ENCODE measurements at regions not wholly inside any gene's neighbourhood (a gene's known extent, or its start where the extent isn't known, plus 50 kb on each side); places are given as distances from the start of the nearest gene placed in this dataset.

DNA sequence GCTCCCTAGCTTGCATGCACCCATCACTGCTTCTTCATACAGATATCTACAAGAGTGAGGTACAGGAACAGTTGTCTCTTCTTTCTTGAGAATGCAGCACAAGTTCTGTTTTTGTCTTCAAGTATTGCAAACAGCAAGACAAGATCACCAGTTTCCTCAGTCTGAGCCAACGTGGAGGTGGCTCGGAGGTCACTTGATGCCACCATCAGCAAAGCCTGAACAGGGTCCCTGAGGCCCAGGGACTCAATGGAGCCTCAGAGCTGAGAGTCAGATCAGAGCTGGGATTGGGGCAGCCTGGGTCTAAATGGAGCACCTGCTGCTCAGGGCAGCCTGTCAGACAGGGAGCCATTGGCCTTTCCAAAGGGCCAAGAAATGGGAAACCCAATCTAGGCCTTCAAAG is 290.7 kb upstream of the ID2 start (continued):
- TF ChIP-seq NR2C1 (IDR thresholded peaks at IDR 0.05) (no peak), NR2C1 (tag; IDR thresholded peaks at IDR 0.05) (no peak), CHCHD3 (CRISPR knock-in tag; IDR thresholded peaks at IDR 0.05) (no peak)
- TF ChIP-seq, protein P1, sequence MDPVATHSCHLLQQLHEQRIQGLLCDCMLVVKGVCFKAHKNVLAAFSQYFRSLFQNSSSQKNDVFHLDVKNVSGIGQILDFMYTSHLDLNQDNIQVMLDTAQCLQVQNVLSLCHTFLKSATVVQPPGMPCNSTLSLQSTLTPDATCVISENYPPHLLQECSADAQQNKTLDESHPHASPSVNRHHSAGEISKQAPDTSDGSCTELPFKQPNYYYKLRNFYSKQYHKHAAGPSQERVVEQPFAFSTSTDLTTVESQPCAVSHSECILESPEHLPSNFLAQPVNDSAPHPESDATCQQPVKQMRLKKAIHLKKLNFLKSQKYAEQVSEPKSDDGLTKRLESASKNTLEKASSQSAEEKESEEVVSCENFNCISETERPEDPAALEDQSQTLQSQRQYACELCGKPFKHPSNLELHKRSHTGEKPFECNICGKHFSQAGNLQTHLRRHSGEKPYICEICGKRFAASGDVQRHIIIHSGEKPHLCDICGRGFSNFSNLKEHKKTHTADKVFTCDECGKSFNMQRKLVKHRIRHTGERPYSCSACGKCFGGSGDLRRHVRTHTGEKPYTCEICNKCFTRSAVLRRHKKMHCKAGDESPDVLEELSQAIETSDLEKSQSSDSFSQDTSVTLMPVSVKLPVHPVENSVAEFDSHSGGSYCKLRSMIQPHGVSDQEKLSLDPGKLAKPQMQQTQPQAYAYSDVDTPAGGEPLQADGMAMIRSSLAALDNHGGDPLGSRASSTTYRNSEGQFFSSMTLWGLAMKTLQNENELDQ (CRISPR knock-in tag; IDR thresholded peaks at IDR 0.05; ENCODE audit: borderline replicate concordance), result no peak

DNA sequence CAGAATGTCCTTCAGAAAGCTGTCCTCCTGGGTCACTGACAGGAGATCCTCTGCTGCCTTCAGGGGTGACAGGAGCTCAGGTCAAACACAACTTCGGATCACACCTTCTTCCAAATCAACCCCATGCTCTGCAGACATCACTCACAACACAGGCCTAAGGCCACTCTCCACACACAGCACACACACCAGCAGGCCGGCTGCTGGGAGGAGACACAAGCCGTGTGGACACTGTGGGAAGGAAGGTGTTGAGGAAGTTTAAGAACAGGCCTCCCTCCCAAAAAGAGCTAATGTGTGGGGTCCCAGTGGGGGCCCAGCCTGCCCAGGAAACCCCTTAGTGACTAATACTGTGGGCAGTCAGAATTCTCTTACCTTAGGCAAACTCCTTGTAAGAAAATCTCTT is 290.3 kb upstream of the ID2 start:
- Histone ChIP-seq H3K9me1 (ENCODE audit: control insufficient read depth, insufficient read depth, low read length) (no peaks in the 10 kb centered on the region), H3K9ac (ENCODE audit: insufficient read depth in 1 of 2, low read depth in 2 of 2, low read length in 2 of 2) (no peak overlapping the region), H3K4me1 (replicated peaks in 1 of 2; ENCODE audit: control insufficient read depth in 2 of 2, insufficient read depth in 2 of 2, low read length in 2 of 2) (no peaks in the 10 kb centered on the region), H3K4me2 (ENCODE audit: insufficient read depth, low read length) (no peak overlapping the region), H2AFZ (ENCODE audit: low read depth, low read length) (no peak overlapping the region), H3K4me3 (no peak overlapping the region), H3K27ac (ENCODE audit: extremely low read depth, low read depth, low read length) (no peak overlapping the region), H3K36me3 (ENCODE audit: control insufficient read depth, insufficient read depth, low read length) (no peaks in the 10 kb centered on the region), H3K79me2 (ENCODE audit: control insufficient read depth, insufficient read depth, low read length) (no peaks in the 10 kb centered on the region), H4K20me1 (replicated peaks; ENCODE audit: control insufficient read depth, insufficient read depth, low read length) (no peaks in the 10 kb centered on the region), H3K9me3 (replicated peaks; ENCODE audit: control insufficient read depth, insufficient read depth, low read depth, low read length) (no peaks in the 10 kb centered on the region), H3K27me3 (ENCODE audit: control insufficient read depth in 2 of 2, insufficient read depth in 2 of 2, low read length in 2 of 2) (peaks cover 2 to 11% of the 10 kb centered on the region in 2 experiments; a peak in 2 of 5 replicates)
- intact Hi-C loops (cut with micrococcal nuclease) (no loop called here), in situ Hi-C loops (cut with MboI) (no loop called here)
- WGBS (ENCODE audit: insufficient coverage, low coverage, missing lambda C conversion rate), result 0% methylated on average over 3 of the region's 3 CpGs
- ChIA-PET CTCF (ENCODE audit: low intra/inter-chr PET ratio) (no interaction called here), POLR2A (interaction anchor here (0.6 kb wide), 1 partner anchor 107 kb away, joined by 4 read pairs; no protein-coding TSS in a partner anchor)
- ATAC-seq, result no peak
- TF ChIP-seq, protein P2, sequence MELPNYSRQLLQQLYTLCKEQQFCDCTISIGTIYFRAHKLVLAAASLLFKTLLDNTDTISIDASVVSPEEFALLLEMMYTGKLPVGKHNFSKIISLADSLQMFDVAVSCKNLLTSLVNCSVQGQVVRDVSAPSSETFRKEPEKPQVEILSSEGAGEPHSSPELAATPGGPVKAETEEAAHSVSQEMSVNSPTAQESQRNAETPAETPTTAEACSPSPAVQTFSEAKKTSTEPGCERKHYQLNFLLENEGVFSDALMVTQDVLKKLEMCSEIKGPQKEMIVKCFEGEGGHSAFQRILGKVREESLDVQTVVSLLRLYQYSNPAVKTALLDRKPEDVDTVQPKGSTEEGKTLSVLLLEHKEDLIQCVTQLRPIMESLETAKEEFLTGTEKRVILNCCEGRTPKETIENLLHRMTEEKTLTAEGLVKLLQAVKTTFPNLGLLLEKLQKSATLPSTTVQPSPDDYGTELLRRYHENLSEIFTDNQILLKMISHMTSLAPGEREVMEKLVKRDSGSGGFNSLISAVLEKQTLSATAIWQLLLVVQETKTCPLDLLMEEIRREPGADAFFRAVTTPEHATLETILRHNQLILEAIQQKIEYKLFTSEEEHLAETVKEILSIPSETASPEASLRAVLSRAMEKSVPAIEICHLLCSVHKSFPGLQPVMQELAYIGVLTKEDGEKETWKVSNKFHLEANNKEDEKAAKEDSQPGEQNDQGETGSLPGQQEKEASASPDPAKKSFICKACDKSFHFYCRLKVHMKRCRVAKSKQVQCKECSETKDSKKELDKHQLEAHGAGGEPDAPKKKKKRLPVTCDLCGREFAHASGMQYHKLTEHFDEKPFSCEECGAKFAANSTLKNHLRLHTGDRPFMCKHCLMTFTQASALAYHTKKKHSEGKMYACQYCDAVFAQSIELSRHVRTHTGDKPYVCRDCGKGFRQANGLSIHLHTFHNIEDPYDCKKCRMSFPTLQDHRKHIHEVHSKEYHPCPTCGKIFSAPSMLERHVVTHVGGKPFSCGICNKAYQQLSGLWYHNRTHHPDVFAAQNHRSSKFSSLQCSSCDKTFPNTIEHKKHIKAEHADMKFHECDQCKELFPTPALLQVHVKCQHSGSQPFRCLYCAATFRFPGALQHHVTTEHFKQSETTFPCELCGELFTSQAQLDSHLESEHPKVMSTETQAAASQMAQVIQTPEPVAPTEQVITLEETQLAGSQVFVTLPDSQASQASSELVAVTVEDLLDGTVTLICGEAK (IDR thresholded peaks at IDR 0.05), result no peak
- TF ChIP-seq, protein P2 (CRISPR knock-in tag; IDR thresholded peaks at IDR 0.05), result no peak
- TF ChIP-seq TCFL5 (CRISPR knock-in tag; conservative IDR thresholded peaks at IDR 0.05) (no peak), MTA1 (IDR thresholded peaks at IDR 0.05; ENCODE audit: borderline replicate concordance) (no peak), ETV1 (tag; conservative IDR thresholded peaks at IDR 0.05; ENCODE audit: low read depth) (no peak), RBM39 (optimal IDR thresholded peaks at IDR 0.05; ENCODE audit: low read depth, low read length) (no peak), ZNF785 (CRISPR knock-in tag; IDR thresholded peaks at IDR 0.05) (no peak)
- no peak for DNase-seq (ENCODE audit: extremely low read depth in 1 of 4, low spot score in 3 of 4)
- BruUV-seq (replicated peaks), result no TSS peak
- FAIRE-seq, result no peak

Measured in K562 (cell line).